Urothelium cell line (cell line): ENCODE measurements at regions not wholly inside any gene's neighbourhood (a gene's known extent, or its start where the extent isn't known, plus 50 kb on each side); places are given as distances from the start of the nearest gene placed in this dataset.

ENCODE experiments used
- DNase-seq: peaks from one replicate; pipeline ENCODE4 v3.0.0; 2011; ENCODE audit warnings: low spot score, mixed read lengths
- FAIRE-seq: peaks from 2 replicates; lab custom pipeline; 2011; peaks lifted over from hg19 to GRCh38; lab: Jason Lieb, UNC

GRCh38 chr21:38948377-38949069 lies 142.8 kb downstream of the ETS2 start:
- no peak for DNase-seq
- no peak for FAIRE-seq

- no peak for FAIRE-seq
Observed at GRCh38 chr21:38945545-38946245, 140.0 kb downstream of the ETS2 start.

GRCh38 chr21:38944903-38945302 lies 139.2 kb downstream of the ETS2 start:
- FAIRE-seq (no peak), DNase-seq (no peak)

More at GRCh38 chr21:38945545-38946245, 140.0 kb downstream of the ETS2 start:
- no peak for DNase-seq

GRCh38 chr21:38944402-38944801 lies 138.7 kb downstream of the ETS2 start:
- no peak for DNase-seq
- FAIRE-seq = no peak

GRCh38 chr21:38942748-38943211 lies 137.1 kb downstream of the ETS2 start:
- DNase-seq (no peak), FAIRE-seq (no peak)

GRCh38 chr21:38938769-38939168 lies 133.0 kb downstream of the ETS2 start:
- no peak for DNase-seq
- no peak for FAIRE-seq

GRCh38 chr21:38938343-38938742 lies 132.6 kb downstream of the ETS2 start:
- FAIRE-seq = no peak
- DNase-seq = no peak

- no peak for FAIRE-seq
Observed at GRCh38 chr21:38937844-38938243, 132.1 kb downstream of the ETS2 start.

GRCh38 chr21:38937286-38937790 lies 131.6 kb downstream of the ETS2 start:
- FAIRE-seq (no peak), DNase-seq (no peak)

More at GRCh38 chr21:38937844-38938243, 132.1 kb downstream of the ETS2 start:
- no peak for DNase-seq

GRCh38 chr21:38936240-38936639 lies 130.5 kb downstream of the ETS2 start:
- DNase-seq (no peak), FAIRE-seq (no peak)

- no peak for FAIRE-seq
- no peak for DNase-seq
Observed at GRCh38 chr21:38933731-38934130, 128.0 kb downstream of the ETS2 start.

GRCh38 chr21:38931291-38931690 lies 125.6 kb downstream of the ETS2 start:
- no peak for FAIRE-seq
- DNase-seq = no peak

- no peak for DNase-seq
Observed at GRCh38 chr21:38930853-38931252, 125.1 kb downstream of the ETS2 start.

GRCh38 chr21:38930066-38930465 lies 124.3 kb downstream of the ETS2 start:
- FAIRE-seq = no peak
- DNase-seq = no peak

More at GRCh38 chr21:38930853-38931252, 125.1 kb downstream of the ETS2 start:
- FAIRE-seq = no peak

GRCh38 chr21:38929652-38930051 lies 123.9 kb downstream of the ETS2 start:
- DNase-seq (no peak), FAIRE-seq (no peak)

- DNase-seq (no peak), FAIRE-seq (no peak)
Observed at GRCh38 chr21:38929142-38929541, 123.4 kb downstream of the ETS2 start.

- FAIRE-seq (no peak), DNase-seq (no peak)
Observed at GRCh38 chr21:38927776-38928175, 122.0 kb downstream of the ETS2 start.

GRCh38 chr21:38925923-38926322 lies 120.2 kb downstream of the ETS2 start:
- peak; percentile 57 for DNase-seq
- no peak for FAIRE-seq

- no peak for FAIRE-seq
- DNase-seq = no peak
Observed at GRCh38 chr21:38925478-38925877, 119.7 kb downstream of the ETS2 start.

GRCh38 chr21:38924954-38925353 lies 119.2 kb downstream of the ETS2 start:
- no peak for FAIRE-seq
- no peak for DNase-seq

- DNase-seq (no peak), FAIRE-seq (no peak)
Observed at GRCh38 chr21:38923429-38923828, 117.7 kb downstream of the ETS2 start.
